ENCODE measurements at regions not wholly inside any gene's neighbourhood (a gene's known extent, or its start where the extent isn't known, plus 50 kb on each side); places are given as distances from the start of the nearest gene placed in this dataset.
"Not testable (repeated sequence)": the region's sequence is repeated elsewhere in the genome, so short reads cannot be mapped to it uniquely, and the experiment has no call there.

DNA sequence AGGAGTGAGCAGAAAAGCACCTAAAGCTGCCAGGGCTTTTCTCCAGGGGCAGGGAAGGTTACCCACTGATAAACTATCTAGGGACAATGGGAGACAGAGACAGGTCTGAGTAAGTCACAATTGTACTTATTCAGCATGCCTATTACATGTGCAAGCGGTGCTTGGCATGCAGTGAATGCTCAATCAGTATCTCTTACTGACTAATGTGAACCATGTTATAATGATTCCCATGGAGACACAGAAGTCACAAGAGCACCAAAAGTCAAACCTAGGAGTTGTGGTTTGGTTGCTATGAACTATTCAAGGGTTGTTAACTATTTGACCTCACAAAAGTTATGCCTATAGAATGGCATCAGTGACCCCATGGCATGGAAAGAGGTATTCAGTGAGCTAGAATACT is 50.0 kb upstream of the RASGRP1 start:
- DNase-seq (ENCODE audit: low read depth, low spot score) = no peak

DNA sequence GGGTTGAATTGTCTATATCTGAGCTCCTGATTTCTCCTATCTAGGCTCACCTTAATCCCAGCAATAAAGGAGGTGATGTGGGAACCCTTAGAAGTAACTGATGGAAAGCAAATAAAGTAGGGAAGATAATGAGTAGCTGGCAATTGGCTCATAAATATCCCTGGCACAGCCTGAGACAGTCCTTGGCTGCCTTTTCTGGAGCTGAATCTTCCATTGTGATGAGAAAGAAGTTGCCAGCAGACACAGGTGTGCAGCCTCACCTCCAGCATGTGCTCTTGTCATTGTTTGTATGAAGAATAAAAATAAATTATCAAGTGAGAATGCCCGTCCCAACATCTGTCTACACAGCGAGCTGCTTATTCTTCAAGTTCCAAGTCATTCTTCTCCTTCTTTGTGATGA is 53.2 kb upstream of the RASGRP1 start:
- DNase-seq (ENCODE audit: low read depth, low spot score) = no peak

DNA sequence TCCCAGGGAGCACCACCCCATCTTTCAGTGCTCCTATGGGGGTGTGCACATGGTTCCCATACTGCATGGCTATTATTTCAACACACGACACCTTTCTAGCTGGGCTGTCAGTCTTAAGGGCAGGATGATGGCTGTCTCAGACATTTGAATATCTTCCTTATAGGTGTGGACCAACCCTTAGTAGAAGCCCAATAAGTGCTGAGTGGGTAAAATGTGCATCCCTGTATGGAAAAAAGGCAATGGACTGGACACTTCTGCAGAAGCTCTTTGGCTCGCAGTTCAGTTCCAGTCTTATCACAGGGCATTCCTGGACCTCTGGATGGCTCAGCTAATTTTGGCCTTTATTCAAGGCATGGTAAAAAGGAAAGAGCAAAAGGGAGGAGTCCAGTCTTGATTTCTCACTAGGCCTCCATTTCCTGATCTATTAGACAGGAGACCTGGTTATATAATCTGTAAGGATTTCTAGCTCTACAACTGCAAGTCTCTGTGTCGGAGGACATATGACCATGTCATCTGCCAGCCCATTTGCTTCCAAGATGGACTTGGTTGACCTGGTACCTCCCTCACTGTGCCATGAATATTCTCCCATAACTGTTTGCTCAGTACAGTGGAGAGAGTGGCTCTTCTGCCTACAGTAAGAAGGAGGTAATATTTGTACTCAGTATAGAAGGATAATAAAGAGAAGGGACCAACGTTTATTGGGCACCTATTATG is 53.8 kb upstream of the RASGRP1 start:
- no peak for DNase-seq (ENCODE audit: low read depth, low spot score)

DNA sequence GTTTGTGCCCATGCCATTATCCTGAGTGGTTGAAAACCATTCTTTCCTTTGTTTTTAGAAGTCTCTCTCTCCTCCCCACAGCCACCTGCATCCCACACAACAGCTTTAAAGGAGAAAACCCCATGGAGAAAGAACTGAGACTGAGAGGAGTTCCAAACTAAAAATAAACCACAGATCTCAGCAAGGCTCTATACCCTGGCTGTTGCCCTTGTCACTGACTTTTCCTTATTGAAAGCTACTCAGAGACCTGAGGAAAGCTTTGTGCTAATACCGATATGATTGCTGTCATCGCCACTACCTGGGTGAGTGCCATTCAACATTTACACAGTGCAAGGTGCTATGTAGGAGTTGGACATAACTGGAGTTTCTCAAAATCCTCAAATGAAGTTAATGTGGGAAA is 55.5 kb upstream of the RASGRP1 start:
- no peak for DNase-seq (ENCODE audit: low read depth, low spot score)

DNA sequence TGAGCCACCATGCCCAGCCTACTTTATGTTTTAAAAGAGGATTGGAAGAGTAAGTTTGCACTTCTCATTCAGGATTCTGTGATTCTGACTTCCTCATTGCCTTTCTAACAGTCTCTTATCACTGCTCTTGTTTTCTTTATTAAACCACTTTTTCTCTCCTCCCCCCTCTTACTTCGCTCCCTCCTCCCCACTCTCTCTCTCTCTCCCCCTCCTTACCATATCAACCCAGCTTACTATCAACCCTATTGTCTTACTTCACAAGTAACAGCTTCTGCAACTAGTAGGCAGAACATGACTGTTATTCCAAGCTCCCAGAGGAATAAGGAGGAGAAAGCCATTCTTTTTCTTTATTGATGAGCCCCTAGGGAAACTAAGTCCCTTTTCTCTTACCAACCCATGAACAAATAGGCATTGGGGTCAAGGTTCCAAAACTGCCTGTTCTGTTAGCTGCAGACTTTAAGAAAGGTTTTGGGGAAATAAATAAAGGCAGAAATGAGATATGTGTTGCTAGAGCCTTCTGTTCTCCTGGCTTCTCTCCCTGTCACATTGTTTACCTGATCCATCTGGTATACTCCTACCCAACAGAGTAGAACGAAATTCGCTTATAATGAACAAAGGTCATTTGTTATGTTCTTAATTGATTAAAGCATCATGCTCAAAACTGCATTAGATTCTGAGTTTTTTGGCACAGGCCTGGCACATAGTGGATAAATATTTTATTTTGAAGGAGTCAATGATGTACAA is 56.4 kb upstream of the RASGRP1 start:
- DNase-seq (ENCODE audit: low read depth, low spot score) = no peak

DNA sequence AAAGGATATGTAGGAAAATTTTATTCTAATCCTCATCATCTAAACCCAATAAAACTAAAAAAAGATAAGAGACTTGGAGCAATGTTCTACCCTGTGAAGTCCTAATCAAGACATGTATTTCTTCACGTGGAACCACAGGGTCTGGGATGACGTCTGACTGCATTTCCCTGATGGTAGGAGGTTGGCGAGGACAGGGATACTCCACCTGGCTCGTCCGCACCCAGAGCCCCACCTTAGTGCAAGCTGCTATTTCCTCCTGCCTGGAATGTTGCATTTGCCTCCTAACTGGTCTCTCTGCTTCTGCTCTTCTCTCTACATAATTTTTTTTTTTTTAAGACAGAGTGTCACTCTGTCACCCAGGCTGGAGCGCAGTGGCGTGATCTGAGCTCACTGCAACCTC is 57.7 kb upstream of the RASGRP1 start:
- no peak for DNase-seq (ENCODE audit: low read depth, low spot score)

DNA sequence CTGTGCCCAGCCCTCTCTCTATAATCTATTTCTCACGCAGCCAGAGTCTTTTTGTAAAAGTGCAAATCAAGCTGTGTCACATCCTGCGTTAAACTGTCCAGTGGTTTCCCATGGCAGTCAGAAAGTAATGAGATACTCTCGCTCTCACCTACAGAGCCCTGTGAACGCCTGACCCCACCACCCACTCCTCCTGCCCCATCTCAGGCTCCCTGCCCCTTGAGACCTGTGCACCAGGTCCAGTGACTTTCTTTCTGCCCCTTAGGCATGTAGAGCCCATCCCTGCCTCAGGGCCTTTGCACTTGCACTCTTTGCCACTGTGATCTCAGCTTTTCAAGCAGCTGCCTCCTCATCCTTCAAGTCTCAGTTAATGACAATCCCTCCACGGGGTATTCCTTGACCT is 58.3 kb upstream of the RASGRP1 start:
- no peak for DNase-seq (ENCODE audit: low read depth, low spot score)

DNA sequence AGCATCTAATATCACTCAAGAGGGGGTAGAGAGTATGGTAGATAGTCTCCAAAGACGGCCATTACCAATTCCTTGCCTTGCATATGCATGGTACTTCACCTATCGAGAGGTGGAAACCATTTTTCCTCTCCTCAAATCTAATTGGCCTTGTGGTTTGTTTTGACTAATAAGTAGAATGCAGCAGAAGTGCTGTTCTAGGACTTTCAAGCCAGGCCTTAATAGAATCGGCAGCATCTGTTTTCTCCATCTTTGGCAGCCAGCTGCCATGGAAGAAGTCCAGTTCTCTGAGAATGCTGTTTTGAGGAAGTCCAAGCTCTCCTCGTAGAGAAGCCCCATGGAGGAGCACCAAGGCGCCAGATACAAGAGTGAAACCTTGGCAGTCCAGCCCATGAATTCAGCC is 59.1 kb upstream of the RASGRP1 start:
- DNase-seq (ENCODE audit: low read depth, low spot score) = no peak

DNA sequence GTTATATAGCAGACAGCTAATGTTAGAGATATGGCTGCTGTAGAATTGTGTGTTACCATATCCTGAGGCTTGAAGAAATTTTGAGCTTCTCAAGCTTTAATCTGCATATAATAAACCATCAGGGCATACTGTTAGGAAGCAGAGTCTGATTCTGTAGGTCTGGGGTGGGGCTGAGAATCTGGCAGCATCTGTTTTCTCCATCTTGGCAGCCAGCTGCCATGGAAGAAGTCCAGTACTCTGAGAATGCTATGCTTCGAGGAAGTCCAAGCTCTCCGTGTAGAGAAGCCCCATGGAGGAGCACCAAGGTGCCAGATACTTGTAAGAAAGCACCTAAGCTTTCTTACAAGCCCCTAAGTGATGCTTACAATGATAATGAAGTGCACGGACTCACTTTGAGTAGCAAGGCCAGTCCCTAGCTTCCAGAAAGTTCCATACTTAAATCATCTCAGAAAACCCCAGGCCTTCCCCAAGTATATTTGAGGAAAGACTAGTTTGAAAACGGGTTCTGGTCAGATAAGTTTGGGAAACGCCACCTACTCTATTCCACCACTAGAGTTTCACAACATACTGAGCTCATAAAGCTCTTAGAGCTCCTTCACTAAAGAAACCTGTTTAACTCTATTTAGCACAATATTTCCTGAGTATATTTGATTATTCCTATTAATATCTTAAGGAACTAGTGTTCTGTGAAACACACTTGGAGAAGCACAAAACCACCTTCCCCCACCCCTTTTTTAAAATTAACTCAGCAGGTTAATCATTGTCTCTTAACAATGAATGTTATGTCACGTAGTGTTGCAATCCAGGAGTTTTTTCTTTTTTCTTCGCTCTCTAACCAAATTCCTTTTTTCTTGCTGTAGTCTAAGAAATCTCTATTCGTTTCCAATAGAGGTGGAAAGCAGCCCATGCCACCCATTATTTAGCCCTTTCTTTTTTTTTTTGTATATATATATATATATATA is 59.9 kb upstream of the RASGRP1 start:
- no peak for DNase-seq (ENCODE audit: low read depth, low spot score)

DNA sequence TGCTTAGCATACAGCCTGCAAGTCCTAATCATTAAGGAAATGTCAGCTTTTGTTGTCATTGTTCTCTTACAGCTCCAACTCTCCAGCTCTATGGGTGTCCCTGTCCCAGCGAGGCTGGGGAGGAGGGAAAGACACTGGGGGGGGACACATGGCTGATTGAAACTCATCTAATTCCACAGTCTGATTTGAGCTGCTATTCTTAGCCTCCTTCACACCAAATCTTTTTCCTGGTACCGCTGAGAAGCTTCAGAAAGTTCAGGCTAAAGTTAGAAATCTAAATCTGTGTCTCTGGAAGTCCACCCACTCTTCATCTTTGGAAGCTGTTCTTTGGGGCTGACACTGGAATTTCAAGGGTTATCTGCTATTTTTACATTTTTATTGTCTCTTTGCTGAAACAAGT is 61.3 kb upstream of the RASGRP1 start:
- DNase-seq (ENCODE audit: low read depth, low spot score) = no peak

DNA sequence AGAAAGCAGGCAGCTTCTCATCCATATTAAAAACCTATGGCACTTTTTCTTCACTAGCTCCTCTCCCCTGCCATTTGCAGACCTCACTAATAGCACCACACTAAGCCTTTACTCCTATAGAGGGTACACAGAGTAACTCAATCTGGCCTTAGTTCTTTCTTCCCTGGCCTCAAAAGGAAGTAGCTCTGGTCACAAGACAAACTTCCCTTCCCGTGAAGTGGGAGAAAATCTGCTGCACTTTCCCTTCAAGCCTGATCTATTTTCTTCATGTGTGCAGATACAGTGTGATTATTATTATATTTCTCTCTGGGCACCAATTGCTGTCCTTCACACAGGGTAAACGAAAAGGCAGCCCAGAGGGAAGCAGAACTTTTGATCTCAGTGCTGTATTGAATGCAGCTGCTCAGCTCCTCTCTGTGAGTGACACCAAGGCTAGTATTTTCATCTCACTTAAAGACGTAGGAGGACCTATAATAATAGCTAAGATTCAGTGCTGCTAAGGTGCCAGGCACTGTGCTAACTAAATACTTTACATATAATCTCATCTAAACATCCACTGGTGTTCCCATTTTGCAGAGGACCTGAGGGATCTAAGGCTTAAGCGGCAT is 61.9 kb upstream of the RASGRP1 start:
- DNase-seq (ENCODE audit: low read depth, low spot score) = no peak

DNA sequence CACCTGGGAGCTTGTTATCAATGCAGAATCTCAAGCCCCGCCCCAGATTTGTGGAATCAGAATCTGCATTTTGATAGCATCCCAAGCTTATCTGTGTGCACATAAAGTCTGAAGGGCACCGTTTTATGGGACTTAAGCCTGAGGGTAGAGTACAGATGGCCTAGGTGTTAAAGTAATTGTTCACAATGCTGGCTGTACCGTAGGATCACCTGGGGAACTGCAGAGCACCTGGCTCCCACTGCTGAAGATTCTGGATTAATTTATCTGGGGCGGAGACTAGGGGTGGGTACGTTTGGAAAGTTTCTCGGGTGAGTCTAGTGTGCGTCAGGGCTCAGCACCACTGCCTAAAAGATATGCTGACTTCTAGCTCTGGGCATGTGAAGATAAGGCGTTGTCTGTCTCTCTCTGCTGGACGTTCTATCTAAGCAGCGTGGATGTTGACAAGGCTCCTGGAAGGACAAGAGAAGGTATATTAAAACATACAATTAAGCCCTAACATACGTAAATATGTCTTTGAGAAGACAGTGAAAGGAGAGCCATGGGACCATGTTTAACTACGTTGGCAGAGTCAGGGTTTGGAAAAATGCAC is 63.2 kb upstream of the RASGRP1 start:
- DNase-seq (ENCODE audit: low read depth, low spot score) = no peak

DNA sequence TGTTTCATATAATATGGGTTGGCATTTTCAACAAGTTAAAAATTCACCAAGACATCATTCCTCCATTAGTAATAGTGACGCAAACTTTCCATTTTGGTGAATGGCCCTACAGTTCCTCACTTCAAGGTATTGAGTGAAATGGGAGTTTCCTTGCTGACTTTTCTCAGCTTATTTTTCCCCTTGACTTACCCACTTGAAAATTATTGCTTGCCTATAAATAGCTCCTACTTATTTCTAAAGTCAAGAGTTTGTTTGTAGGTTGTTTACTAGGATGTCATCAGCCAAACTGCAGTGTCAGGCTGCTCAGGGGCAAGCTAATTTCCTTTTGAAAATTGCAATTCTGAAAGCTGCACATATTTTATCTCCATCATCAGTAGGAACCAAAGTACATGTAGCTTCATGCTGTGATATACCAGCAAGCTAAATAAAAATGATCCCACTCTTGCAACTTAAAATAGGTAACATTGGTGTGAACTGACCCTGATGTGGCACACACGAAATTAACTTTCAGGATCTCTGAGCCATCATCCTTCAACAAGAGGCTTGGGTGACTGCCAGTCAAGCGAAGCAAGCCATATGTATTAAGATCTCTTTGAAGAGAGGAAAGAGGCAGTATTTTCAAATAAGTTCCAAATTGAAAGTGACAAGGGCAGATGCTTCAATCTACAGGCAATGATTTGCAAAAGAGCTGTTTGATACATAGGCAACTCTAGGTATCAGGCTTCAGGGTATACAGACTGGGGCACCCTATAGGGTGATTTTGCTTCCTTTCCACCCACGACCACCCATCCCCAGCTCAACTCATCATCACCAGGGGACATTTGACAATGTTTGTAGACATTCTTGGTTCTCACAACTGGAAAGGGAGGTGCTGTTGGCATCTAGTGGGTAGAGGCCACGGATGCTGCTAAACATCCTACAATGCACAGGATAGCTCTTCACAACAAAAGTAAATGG is 66.8 kb upstream of the RASGRP1 start:
- DNase-seq (ENCODE audit: low read depth, low spot score) = no peak

DNA sequence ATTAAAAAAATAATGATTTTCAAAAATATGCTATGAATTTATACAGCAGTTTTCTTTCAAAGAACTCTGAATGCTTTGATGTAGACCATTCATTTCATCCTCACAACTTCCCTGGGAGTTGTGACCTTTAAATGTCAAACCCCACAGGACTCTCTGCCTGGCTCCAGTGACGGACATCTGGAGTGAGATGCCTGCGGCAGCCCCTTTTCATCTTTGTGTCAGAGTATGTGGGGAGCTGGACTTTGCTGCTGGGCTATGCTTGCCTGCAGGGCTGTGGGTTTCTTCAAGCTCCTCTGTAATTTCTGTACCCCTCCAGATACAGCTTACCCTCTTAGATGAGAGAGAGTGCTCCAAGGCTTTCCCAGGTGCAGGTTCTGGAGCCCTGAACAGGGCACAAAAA is 70.6 kb upstream of the RASGRP1 start:
- no peak for DNase-seq (ENCODE audit: low read depth, low spot score)

DNA sequence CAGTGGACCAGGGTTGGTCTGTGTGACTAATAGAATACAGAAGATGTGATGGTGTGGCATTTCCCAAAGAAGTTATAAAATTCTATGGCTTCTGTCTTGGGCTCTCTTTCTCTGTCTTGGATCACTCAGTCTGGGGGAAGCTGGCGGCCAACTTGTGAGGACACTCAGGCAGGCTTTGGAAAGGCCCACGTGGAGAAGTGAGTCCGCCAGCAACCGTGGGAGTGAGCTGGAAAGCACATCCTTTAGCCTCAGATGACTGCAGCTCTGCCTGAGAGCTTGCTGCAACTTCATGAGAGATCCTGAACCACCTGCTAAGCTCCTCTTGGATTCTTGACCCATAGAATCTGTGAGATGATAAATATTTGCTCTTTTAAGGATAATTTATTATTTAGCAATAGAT is 72.0 kb upstream of the RASGRP1 start:
- DNase-seq (ENCODE audit: low read depth, low spot score) = no peak

DNA sequence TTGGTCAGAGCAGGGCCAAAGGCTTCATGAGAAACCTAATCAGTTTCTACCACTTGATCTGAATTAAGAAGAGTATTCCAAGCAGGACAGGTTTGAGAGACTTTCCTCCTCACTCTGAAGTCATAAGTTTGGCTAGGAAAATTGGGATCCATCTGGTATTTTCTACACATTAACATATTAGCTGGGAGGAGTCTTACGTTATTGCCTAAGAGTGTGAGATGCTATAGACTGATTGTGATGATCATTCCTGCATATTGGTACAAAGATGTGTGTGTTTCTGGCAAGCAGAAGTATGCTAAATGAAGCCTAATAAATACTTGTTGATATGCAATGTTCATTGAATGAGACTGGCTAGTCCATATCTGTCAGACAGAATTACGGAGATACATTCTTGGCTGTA is 73.5 kb upstream of the RASGRP1 start:
- DNase-seq (ENCODE audit: low read depth, low spot score) = no peak

DNA sequence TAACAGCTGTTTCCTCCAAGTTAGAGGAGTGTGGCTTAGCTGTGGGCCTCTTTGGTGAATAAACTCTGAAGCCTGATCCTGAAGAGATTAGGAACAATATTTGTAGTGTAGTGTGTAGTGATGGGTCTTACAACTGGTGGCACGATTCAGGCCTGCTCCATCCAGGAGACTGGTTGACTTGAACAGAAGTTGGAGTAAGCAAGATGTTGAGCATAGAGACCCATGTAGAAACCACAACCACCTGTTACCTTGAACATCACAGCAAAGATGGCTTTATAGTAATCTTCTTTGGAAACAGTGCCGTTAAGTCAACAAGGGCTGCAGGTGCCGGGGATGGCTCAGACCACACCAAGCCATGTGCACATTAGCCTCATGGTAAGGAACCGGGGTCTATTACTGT is 74.2 kb upstream of the RASGRP1 start:
- no peak for DNase-seq (ENCODE audit: low read depth, low spot score)

DNA sequence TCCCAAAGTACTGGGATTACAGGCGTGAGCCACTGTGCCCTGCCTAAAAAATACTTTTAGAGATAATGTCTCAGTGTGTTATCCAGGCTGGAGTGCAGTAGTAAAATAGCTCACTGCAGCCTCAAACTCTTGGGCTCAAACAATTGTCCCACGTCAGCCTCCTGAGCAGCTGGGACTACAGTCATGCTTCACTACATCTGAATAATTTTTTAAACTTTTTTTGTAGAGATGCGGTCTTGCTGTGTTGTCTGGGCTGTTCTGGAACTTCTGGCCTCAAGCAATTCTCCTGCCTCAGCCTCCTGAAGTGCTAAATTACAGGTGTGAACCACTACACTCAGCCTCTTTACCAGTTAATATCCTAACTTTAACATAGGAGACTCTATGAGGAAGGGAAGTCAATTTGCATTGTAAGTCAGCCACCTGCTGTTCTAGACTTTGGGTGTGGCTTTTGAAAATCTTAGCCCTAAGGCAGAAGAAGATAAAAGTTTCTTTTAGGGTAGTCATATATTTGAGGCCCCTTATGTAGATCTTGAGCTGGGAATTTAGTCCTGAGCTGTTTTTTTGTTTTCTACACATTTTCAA is 78.2 kb upstream of the RASGRP1 start:
- no peak for DNase-seq (ENCODE audit: low read depth, low spot score)

DNA sequence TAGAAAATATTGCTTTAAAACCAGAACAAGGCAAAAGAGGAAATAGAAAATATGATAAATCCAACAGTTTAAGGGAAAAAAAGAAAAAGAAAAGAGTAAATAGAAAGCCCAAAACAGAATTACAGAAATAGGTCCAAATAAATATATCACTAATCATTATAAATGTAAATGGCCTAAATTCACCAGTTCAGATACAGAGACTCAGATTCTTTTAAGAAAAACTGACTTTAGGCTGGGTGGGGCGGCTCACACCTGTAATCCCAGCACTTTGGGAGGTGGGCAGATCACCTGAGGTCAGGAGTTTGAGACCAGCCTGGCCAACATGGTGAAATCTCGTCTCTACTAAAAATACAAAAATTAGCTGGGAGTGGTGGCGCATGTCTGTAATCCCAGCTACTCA is 79.7 kb upstream of the RASGRP1 start:
- not testable (repeated sequence) for DNase-seq (ENCODE audit: low read depth, low spot score)

DNA sequence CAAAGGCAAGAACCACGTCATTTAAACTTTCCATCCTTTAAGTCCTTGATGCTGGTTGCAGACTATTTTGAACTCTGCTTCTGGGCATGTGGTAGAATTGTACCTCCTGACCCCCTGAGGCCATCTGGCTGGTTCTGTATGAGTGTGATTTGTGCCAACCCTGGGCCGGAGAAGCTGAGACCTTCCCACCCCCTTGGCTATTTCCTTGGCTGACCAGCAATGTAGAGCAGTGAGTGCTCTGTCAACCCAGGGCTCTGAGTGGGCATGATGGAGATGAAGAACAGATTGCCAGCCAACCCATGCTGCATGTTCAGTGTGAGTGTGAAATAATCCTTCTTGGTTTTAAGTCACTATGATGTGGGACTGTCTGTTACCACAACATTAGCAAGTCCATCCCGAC is 82.1 kb upstream of the RASGRP1 start:
- DNase-seq (ENCODE audit: low read depth, low spot score) = no peak
